Lower lobe of right lung (tissue), 2 donors: ENCODE measurements at regions not wholly inside any gene's neighbourhood (a gene's known extent, or its start where the extent isn't known, plus 50 kb on each side); places are given as distances from the start of the nearest gene placed in this dataset.

Source experiments
- ATAC-seq, 2 donors: fragments of 200-7000 bp; cut with Tn5 transposase; one replicate each; pipeline ENCODE4 v1.9.1; 2020 to 2022; ENCODE audit warnings: mild to moderate bottlenecking in 2 of 2, moderate library complexity in 2 of 2
- DNase-seq: peaks from one replicate; pipeline ENCODE4 v3.0.0-alpha.2; 2020
- H3K27ac ChIP-seq: fragments of 200-600 bp; one replicate; pipeline ENCODE4 v1.8.0; 2022
- H3K27me3 ChIP-seq: fragments of 200-600 bp; one replicate; pipeline ENCODE4 v1.8.0; 2022; ENCODE audit warnings: low read depth
- H3K36me3 ChIP-seq: fragments of 200-600 bp; one replicate; pipeline ENCODE4 v1.8.0; 2022; ENCODE audit warnings: mild to moderate bottlenecking
- H3K4me1 ChIP-seq: fragments of 200-600 bp; one replicate; pipeline ENCODE4 v1.8.0; 2022
- H3K4me3 ChIP-seq: fragments of 200-600 bp; one replicate; pipeline ENCODE4 v1.8.0; 2022; ENCODE audit warnings: mild to moderate bottlenecking
- H3K9me3 ChIP-seq: fragments of 200-600 bp; one replicate; pipeline ENCODE4 v1.8.0; 2022
- intact Hi-C: fragments of 100-400 bp; cut with DNase I; formaldehyde crosslinking; loops from one replicate; pipeline ENCODE4 v1.11.0; 2022
- TF ChIP-seq, protein P1 (sequence below): fragments of 200-600 bp; IDR thresholded peaks from one replicate; pipeline ENCODE4 v1.8.0; 2022; ENCODE audit warnings: antibody characterized with exemption, mild to moderate bottlenecking
- donor health status: DM: no; HTN: yes; CAD: no; lungs with severe emphysema.

DNA sequence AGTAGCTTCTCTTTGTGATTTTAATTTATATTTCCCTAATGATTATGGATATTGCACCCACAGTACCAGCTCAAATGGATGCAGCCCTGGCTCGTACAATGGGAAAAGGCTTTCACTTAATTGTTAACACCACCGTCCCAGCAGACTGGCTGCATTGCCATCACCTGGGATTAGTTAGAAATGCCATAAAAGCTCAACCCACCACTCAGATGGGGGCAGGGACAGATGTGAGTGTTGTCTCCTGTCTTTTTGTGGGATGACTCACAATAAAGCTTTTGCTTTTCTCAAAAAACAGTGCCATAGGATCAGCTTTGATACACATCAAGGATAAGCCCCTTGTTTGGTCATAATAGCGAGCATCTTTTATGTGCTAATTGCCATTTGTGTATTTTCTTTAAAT lies 729.1 kb downstream of the TNS3 start:
- Histone ChIP-seq H3K36me3 (no peaks in the 10 kb centered on the region), H3K27me3 (no peaks in the 10 kb centered on the region), H3K4me3 (no peak overlapping the region), H3K9me3 (no peaks in the 10 kb centered on the region), H3K27ac (no peak overlapping the region), H3K4me1 (no peaks in the 10 kb centered on the region)
- TF ChIP-seq, protein P1, sequence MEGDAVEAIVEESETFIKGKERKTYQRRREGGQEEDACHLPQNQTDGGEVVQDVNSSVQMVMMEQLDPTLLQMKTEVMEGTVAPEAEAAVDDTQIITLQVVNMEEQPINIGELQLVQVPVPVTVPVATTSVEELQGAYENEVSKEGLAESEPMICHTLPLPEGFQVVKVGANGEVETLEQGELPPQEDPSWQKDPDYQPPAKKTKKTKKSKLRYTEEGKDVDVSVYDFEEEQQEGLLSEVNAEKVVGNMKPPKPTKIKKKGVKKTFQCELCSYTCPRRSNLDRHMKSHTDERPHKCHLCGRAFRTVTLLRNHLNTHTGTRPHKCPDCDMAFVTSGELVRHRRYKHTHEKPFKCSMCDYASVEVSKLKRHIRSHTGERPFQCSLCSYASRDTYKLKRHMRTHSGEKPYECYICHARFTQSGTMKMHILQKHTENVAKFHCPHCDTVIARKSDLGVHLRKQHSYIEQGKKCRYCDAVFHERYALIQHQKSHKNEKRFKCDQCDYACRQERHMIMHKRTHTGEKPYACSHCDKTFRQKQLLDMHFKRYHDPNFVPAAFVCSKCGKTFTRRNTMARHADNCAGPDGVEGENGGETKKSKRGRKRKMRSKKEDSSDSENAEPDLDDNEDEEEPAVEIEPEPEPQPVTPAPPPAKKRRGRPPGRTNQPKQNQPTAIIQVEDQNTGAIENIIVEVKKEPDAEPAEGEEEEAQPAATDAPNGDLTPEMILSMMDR: no peak
- intact Hi-C loops: no loop called here
- ATAC-seq (no peak), DNase-seq (no peak)

DNA sequence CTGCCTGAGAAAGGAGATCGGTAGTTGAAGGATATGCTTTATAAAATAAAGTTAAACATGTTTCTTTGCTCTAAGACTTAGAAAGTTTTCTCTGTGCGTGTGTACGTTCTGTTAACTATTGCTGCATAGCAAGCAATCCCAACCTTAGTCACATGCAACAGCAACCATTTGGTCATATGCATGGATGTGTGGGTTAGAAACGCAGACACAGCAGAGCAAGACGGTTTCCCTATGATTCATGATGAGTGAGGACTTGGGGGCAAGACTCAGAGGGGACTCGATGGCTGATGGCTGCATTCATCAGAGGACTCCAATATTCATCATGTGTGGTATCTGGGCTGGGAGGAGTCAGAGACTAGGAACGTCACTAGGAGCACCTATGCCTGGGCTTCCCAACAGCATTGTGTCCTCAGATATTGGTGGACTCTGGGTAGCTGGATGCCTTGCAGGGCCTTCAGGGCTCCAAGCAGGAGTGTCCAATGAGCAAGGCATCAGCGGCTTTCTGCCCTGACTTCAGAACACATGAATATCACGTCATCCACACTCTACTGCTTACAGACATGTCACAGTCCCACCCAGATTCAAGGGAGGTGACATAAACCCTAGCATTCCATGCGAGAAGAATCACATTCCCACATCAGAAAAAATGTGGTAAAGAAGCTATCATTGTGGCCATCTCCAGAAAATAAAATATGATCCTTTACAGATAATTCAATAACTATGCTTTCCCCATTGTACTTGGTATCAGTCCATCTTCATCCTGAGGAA lies 731.2 kb downstream of the TNS3 start:
- TF ChIP-seq, protein P1: no peak
- Histone ChIP-seq H3K27me3 (no peaks in the 10 kb centered on the region), H3K9me3 (no peaks in the 10 kb centered on the region), H3K4me3 (no peak overlapping the region), H3K27ac (no peak overlapping the region), H3K4me1 (no peaks in the 10 kb centered on the region), H3K36me3 (no peaks in the 10 kb centered on the region)
- no peak for ATAC-seq
- intact Hi-C loops: no loop called here
- no peak for DNase-seq

DNA sequence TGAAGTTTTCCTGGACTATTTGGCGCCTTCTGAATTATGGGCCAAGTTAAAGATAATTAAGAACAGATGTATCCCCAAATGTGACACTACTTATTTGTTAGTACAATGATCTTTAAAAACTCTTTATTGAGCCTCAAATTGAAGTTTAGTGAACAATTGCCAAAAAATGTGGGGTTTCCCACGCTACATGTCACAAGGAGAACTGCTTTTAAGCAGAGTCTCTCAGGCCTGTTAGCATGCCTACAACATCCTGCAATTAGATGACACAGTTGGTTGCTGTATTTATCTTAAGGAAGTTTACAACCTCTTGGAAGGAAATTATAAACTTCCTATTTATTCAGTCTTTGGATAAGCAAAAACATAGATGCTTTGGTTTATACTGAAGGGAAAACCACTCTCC lies 733.0 kb downstream of the TNS3 start:
- Histone ChIP-seq H3K9me3 (no peaks in the 10 kb centered on the region), H3K27ac (no peak overlapping the region), H3K4me1 (no peaks in the 10 kb centered on the region), H3K36me3 (no peaks in the 10 kb centered on the region), H3K4me3 (no peak overlapping the region), H3K27me3 (no peaks in the 10 kb centered on the region)
- no peak for DNase-seq
- TF ChIP-seq, protein P1: no peak
- intact Hi-C loops: no loop called here
- ATAC-seq: no peak

DNA sequence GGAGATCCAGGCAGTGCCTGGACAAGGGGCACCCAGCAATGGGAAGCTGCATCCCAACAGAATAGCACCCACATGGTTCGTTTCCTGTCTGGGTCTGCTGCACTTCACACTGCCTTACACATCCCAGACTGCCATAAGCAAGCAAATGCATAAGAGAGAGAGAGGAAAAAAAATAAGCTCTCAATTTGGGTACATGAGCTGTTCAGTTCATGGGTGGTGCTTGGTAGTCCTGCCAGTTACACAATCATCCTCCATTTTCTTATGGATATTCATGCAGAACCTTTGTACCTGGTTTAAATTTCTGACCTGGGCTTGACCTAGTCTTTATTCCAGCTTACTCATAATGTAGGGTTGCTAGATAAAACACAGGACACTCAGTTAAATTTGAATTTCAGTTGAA lies 733.6 kb downstream of the TNS3 start:
- Histone ChIP-seq H3K27me3 (no peaks in the 10 kb centered on the region), H3K4me1 (no peaks in the 10 kb centered on the region), H3K36me3 (no peaks in the 10 kb centered on the region), H3K9me3 (no peaks in the 10 kb centered on the region), H3K4me3 (no peak overlapping the region), H3K27ac (no peak overlapping the region)
- TF ChIP-seq, protein P1: no peak
- ATAC-seq (no peak), DNase-seq (no peak)
- intact Hi-C loops: no loop called here

DNA sequence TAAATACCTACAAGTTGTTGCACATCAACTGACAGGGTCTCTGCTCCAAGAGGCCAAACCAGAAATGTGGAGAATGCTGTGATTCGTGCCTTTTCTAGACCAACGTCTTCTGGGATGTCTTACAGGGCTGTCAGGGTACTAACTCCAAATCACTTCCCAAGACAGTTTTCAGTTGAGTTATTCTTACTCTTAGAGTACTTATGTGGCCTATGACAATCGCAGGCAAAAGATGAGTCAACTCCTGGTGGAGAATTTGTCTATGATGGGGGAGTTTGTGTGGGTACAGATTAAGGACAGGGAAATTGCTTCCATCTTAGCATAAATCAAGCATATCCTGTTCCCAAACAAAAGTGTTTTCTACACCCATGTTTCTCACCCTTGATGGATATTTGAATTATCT lies 734.8 kb downstream of the TNS3 start:
- Histone ChIP-seq H3K4me1 (no peaks in the 10 kb centered on the region), H3K9me3 (no peaks in the 10 kb centered on the region), H3K4me3 (no peak overlapping the region), H3K27me3 (no peaks in the 10 kb centered on the region), H3K36me3 (no peaks in the 10 kb centered on the region), H3K27ac (no peak overlapping the region)
- intact Hi-C loops: no loop called here
- no peak for ATAC-seq
- TF ChIP-seq, protein P1: no peak
- DNase-seq: no peak
